HG02642 (cell line): ENCODE measurements at regions not wholly inside any gene's neighbourhood (a gene's known extent, or its start where the extent isn't known, plus 50 kb on each side); places are given as distances from the start of the nearest gene placed in this dataset.
"Not testable (repeated sequence)": the region's sequence is repeated elsewhere in the genome, so short reads cannot be mapped to it uniquely, and the experiment has no call there.

Experiments used
- ATAC-seq: cut with Tn5 transposase; IDR thresholded peaks from one replicate; pipeline ENCODE4 v1.9.1; 2021; ENCODE audit warnings: mild to moderate bottlenecking; ENCODE audit not compliant: unreplicated experiment, poor library complexity

- no peak for ATAC-seq
Measured at GRCh38 chrX:25151749-25152148, 136.0 kb upstream of the ARX start.

DNA sequence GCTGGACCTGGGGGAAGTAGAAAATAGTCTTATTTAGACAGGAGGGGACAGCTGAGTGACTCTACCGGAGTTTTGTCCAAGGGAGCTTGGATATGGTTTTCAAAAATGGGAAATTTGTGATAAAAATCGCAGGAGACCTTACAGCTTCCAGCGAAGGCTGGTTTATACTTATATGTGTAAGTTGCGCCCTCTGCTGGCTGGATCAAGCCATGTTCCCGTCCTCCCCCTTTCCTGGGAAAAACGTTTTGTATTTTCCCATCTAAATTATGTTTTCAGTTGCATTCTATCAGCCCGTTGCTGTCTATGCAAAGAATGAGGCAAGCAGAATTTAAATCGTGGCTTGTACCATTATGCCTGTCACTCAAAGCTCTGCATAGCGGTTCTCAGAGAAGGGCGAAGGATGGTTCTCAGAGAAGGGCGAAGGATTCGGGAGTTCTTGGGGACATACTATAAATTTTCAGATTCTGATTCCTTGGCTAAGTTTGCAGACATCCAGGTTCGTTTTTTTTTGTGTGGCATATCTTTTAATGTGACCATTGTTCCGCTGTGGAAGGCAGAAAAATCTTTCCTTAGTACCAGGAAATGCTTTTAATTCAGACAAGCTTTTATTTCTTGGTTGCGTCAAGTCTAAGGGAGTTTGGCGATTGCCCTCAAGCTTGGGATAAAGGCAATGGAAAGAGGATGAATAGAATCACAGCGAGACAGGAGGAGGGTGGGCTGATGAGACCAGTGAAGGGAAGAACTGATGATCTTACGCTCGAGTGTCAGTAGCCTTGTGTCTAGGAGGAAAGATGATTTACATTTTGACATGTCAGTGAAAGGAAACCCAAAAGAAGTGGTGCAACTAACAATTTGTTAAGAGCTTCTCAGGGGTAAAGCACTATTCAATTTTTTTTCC, 128.5 kb upstream of the ARX start:
- no peak for ATAC-seq

DNA sequence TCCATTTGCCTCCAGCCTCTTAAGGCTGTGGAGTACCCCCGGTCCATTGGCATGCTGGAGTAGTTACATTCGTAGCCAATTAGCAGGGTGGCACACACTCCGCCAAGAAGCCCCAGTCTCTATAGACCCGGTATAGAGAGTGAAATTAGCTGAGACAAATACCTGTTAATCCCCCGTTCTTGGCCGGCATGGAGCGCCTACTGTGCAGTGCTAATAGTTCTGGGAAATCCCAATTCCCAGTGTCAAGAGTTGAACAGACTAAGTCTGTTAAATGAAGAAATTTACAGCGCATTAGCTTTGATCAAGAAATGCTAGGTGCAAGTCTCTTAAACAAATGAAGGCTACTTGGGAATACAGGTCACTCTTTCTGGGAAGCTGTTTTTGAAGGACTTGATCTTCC, 127.8 kb upstream of the ARX start:
- ATAC-seq = no peak

- ATAC-seq = no peak
Measured at GRCh38 chrX:25141684-25142083, 125.9 kb upstream of the ARX start.

GRCh38 chrX:25131055-25131454, 115.3 kb upstream of the ARX start:
- ATAC-seq = no peak

- ATAC-seq = no peak
Measured at GRCh38 chrX:25130619-25131018, 114.9 kb upstream of the ARX start.

DNA sequence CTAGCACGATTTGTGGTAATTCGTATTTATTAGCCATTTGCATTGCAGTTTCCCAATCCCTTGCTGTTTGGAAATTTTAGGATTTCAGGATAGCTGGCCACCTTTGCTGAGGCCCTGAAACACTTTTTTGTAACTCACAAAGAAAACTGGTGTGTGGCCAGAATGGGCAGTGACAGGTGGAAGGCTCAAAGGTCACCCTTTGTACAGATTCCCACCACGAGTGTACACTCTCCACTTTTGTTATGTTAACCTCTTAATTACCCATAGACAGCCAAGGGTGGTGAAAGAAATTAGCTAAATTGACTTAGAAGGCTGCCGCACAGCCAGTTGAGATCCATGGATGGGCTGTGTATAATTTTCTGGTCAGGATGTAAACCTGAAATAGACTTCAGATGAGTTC, 109.7 kb upstream of the ARX start:
- no peak for ATAC-seq

DNA sequence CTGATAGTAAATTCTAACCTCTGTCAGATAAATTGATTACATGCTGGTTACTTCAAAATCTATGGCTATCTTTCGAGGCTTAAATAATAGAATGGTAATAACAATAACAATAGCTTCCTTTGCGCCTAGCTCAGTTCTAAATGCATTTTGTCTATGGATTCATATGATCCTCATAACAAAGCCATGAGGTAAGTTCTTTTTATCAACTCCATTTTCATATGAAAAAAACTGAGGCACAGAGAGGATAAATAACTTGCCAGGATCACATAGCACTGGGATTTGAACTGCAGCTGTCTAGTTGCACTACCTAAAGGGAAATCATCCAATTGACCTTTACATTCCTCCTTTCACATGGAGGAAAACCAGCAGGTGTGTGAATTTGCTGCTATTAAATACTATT, 108.6 kb upstream of the ARX start:
- ATAC-seq = no peak

DNA sequence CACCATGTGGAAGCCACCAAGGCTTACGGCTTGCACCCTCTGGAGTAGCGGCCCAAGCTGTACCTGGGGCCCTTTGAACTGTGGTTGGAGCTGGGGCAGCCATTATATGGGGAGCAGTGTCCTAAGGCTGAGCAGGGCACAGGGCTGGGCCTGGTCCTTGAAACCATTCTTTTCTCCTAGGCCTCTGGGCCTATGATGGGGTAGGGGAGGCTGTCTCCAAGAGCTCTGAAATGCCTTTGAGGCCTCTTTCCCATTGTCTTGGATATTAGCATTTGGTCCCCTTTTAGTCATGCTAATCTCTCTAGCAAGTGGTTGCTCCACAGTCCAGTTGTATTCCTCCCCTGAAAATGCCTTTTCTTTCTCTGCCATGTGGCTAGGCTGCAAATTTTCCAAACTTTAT, 96.4 kb upstream of the ARX start:
- ATAC-seq = no peak

GRCh38 chrX:25108481-25108880, 92.7 kb upstream of the ARX start:
- ATAC-seq = no peak

- ATAC-seq = no peak
Measured at GRCh38 chrX:25105221-25105620, 89.5 kb upstream of the ARX start.

DNA sequence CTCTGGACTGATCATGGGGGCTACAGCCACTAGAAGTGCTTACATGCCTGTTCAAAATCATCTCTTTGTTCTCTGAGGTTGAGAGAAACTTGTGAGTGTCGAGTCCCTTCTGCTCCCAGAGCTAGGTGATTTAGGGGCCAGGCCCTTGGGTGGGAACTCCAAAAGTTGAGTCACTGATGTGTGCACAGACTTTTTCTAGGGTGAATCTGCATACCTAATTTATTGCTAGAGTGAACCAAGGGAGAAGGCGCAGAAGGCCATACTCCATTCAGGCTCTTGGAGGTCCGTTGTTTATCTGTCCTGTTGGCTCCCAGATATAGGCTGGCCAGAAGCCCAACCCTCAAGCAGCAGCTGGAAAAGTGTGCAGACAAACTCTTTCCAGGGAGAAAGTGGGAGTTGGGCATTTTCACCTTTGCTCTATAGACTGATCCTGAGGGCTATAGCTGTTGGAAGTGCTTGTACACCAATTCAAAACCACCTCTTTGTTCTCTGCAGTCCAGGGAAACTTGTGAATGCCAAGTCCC, 80.8 kb upstream of the ARX start:
- ATAC-seq = no peak

- ATAC-seq = not testable (repeated sequence)
Measured at GRCh38 chrX:25091152-25091551, 75.4 kb upstream of the ARX start.

- ATAC-seq = no peak
Measured at GRCh38 chrX:25084446-25084845, 68.7 kb upstream of the ARX start.

GRCh38 chrX:25083661-25084060, 67.9 kb upstream of the ARX start:
- ATAC-seq = no peak

DNA sequence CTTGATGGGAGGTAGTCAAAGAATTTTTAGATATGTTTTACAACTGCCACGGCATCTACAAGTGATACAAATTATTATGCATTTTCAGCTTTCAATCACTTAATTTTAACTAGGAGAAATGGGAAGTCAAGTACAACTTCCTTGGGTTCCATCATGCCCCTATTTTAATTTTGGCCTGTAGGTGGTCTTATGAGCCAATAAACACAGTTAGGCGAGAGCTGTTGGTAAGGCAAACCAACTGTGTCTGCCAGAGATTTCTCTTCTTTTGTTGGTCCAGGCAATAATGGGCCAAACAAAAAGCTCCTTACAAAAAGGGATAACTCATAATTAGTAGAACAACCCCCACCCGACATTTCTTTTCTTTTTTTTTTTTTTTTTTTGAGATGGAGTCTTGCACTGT, 63.3 kb upstream of the ARX start:
- no peak for ATAC-seq

GRCh38 chrX:25076941-25077500, 61.3 kb upstream of the ARX start:
- ATAC-seq = no peak

GRCh38 chrX:25072247-25072646, 56.5 kb upstream of the ARX start:
- ATAC-seq = no peak

DNA sequence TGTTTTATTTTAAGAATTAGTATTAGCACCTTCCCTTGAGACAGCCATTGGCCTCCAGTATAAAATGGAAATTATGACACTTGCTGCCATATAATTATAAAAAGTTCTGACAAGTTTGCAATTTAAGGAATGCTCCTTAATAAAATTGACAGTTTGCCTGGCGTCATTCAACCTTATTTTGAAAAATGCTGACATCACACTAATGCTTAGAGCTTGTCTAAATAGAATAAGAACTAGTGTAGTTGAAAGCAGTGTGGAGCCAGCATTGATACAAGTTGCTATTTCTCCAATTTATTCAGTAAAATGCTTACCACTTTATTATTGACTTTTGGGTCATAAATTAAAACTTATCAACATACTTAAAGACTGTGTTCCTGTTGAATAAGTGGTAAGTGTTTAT, 54.3 kb upstream of the ARX start:
- ATAC-seq = no peak

DNA sequence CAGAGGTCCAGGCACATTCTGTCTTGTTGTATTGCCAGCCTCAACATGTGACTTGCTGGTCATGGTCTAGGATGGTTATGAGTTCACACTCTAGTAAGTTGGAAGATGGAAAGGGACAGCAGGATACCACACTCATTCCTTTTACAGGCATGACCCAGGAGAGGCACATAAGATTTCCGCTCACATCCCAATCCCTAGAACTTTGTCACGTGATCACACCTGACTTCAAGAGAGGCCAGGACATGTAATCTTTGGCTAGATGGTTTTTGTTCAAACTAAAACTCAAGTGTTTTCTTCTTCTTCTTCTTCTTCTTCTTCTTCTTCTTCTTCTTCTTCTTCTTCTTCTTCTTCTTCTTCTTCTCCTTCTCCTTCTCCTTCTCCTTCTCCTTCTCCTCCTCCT, 53.4 kb upstream of the ARX start:
- no peak for ATAC-seq

- no peak for ATAC-seq
Measured at GRCh38 chrX:25068340-25068739, 52.6 kb upstream of the ARX start.
